K562 (cell line): ENCODE measurements at regions not wholly inside any gene's neighbourhood (a gene's known extent, or its start where the extent isn't known, plus 50 kb on each side); places are given as distances from the start of the nearest gene placed in this dataset.
A peak's percentile ranks its signal among the peaks of the same experiment; 100 is the strongest.

ENCODE experiments used
- ATAC-seq: fragments of 200-7000 bp; cut with Tn5 transposase; 3 replicates; pipeline ENCODE4 v1.9.1; 2020; ENCODE audit warnings: moderate library complexity
- BruUV-seq: library from RNA; stranded (reverse); fragments of 400-500 nt; replicated peaks from 2 replicates; lab custom pipeline; 2021; lab: Mats Ljungman, UMichigan
- CTCF ChIA-PET: fragments of 300-600 bp; formaldehyde crosslinking; extraction: SDS; loops from one replicate; lab custom pipeline; 2021; ENCODE audit warnings: low intra/inter-chr PET ratio; lab: Yijun Ruan, JAX
- POLR2A ChIA-PET: fragments of 300-600, 350-650 bp; sonication (Branson Sonifier 250); formaldehyde crosslinking; extraction: SDS; loops from one replicate; lab custom pipeline; 2021; ENCODE audit warnings: antibody characterized with exemption, inconsistent platforms; lab: Yijun Ruan, JAX
- DNase-seq, 4 experiments: peaks; one replicate each; pipeline versions ENCODE4 v3.0.0 to v3.0.0-alpha.2; 2011 to 2018; ENCODE audit warnings: low spot score in 3 of 4, mixed read lengths in 3 of 4; ENCODE audit errors: extremely low read depth in 1 of 4
- FAIRE-seq: peaks from 2 replicates; lab custom pipeline; 2011; peaks lifted over from hg19 to GRCh38; lab: Jason Lieb, UNC
- H2AFZ ChIP-seq: 2 replicates; pipeline ENCODE4 v1.6.0; 2011; ENCODE audit warnings: low read depth, low read length, control low read depth, inconsistent platforms
- H3K27ac ChIP-seq: fragments of 200-600 bp; 3 replicates; pipeline ENCODE4 v1.8.0; 2011; ENCODE audit warnings: low read depth, mild to moderate bottlenecking, control low read depth, inconsistent platforms, low read length, moderate library complexity, mixed read lengths; ENCODE audit errors: extremely low read depth
- H3K27me3 ChIP-seq, 2 experiments: fragments of 300-600 bp in 1 of 2; 2 replicates in 1 of 2; 3 replicates in 1 of 2; pipeline versions ENCODE4 v1.6.0 to v1.8.0; 2011; ENCODE audit warnings: inconsistent platforms in 2 of 2, low read length in 2 of 2, mild to moderate bottlenecking in 1 of 2, mixed read lengths in 1 of 2, moderate library complexity in 1 of 2; ENCODE audit not compliant: control insufficient read depth in 2 of 2, insufficient read depth in 2 of 2
- H3K36me3 ChIP-seq: fragments of 300-600 bp; 3 replicates; pipeline ENCODE4 v1.8.0; 2011; ENCODE audit warnings: mild to moderate bottlenecking, low read length, inconsistent platforms; ENCODE audit not compliant: control insufficient read depth, insufficient read depth
- H3K4me1 ChIP-seq, 2 experiments: fragments of 200-600 bp in 1 of 2; replicated peaks in 1 of 2; 2 replicates in 1 of 2; 3 replicates in 1 of 2; pipeline versions ENCODE4 v1.5.1 to v1.8.0; 2011; ENCODE audit warnings: inconsistent platforms in 2 of 2, low read length in 2 of 2, mild to moderate bottlenecking in 1 of 2, mixed read lengths in 1 of 2, moderate library complexity in 1 of 2; ENCODE audit not compliant: control insufficient read depth in 2 of 2, insufficient read depth in 2 of 2
- H3K4me2 ChIP-seq: 2 replicates; pipeline ENCODE4 v1.6.1; 2011; ENCODE audit warnings: low read length, control low read depth, inconsistent platforms, mixed read lengths; ENCODE audit not compliant: insufficient read depth
- H3K4me3 ChIP-seq: fragments of 200-600 bp; sonication (generic), shearing (Covaris generic); 2 replicates; pipeline ENCODE4 v1.5.1; 2016; ENCODE audit warnings: control low read depth, inconsistent platforms
- H3K79me2 ChIP-seq: fragments of 200-600 bp; 3 replicates; pipeline ENCODE4 v1.8.0; 2011; ENCODE audit warnings: low read length, inconsistent platforms; ENCODE audit not compliant: control insufficient read depth, insufficient read depth
- H3K9ac ChIP-seq, 2 experiments: 2 replicates each; pipeline versions ENCODE4 v1.6.0 to v1.6.1; 2011; ENCODE audit warnings: low read depth in 2 of 2, low read length in 2 of 2, control low read depth in 1 of 2, inconsistent platforms in 1 of 2, mild to moderate bottlenecking in 1 of 2, mixed read lengths in 1 of 2; ENCODE audit not compliant: insufficient read depth in 1 of 2
- H3K9me1 ChIP-seq: one replicate; pipeline ENCODE4 v1.6.0; 2011; ENCODE audit warnings: inconsistent platforms, mild to moderate bottlenecking, low read length, moderate library complexity; ENCODE audit not compliant: control insufficient read depth, insufficient read depth
- H3K9me3 ChIP-seq: replicated peaks from 2 replicates; pipeline ENCODE4 v1.5.1; 2011; ENCODE audit warnings: low read depth, low read length, inconsistent platforms; ENCODE audit not compliant: control insufficient read depth, insufficient read depth
- H4K20me1 ChIP-seq: replicated peaks from 2 replicates; pipeline ENCODE4 v1.6.1; 2011; ENCODE audit warnings: low read length, inconsistent platforms, mixed read lengths; ENCODE audit not compliant: control insufficient read depth, insufficient read depth
- MED1 ChIP-seq: sonication (generic); formaldehyde crosslinking; IDR thresholded peaks from 2 replicates; pipeline ENCODE4 v1.8.1; 2023; ENCODE audit warnings: missing genetic modification reagents, borderline replicate concordance
- NR2C2 ChIP-seq, 2 experiments: fragments of 200-800 bp in 1 of 2; sonication (Bioruptor generic) in 1 of 2; sonication (generic) in 1 of 2; formaldehyde crosslinking in 1 of 2; IDR thresholded peaks; 2 replicates each; pipeline versions ENCODE4 v1.6.1 to v1.8.0; 2016 to 2022; ENCODE audit warnings: mild to moderate bottlenecking in 1 of 2, missing compliant biosample characterization in 1 of 2, missing genetic modification characterization in 1 of 2, missing genetic modification reagents in 1 of 2
- SRSF7 ChIP-seq: fragments of 200-400 bp; formaldehyde crosslinking; optimal IDR thresholded peaks from 2 replicates; pipeline ENCODE3; 2017; ENCODE audit warnings: mild to moderate bottlenecking, low read depth, low read length
- ZNF143 ChIP-seq: sonication (generic); formaldehyde crosslinking; IDR thresholded peaks from 2 replicates; pipeline ENCODE4 v1.9.0; 2022; ENCODE audit warnings: mild to moderate bottlenecking, missing genetic modification reagents
- ZNF316 ChIP-seq: fragments of 450-650 bp; IDR thresholded peaks from 2 replicates; pipeline ENCODE4 v1.6.1; 2016
- WGBS: fragments of 100-300 bp; shearing (Covaris generic); methylation state at CpG from one replicate; pipeline ENCODE4 v1.1.6; 2016; ENCODE audit warnings: low coverage, mixed read lengths; ENCODE audit not compliant: insufficient coverage; ENCODE audit errors: missing lambda C conversion rate; 5-methylcytosine and 5-hydroxymethylcytosine counted together
- in situ Hi-C: fragments of 300-500 bp; cut with MboI; formaldehyde crosslinking; loops from 4 replicates; pipeline ENCODE4 v1.15.0; 2018; ENCODE audit warnings: inconsistent platforms, mixed read lengths
- intact Hi-C: fragments of 100-400 bp; cut with micrococcal nuclease; formaldehyde crosslinking; loops from 2 replicates; pipeline ENCODE4 v1.14.2; 2022
- TF ChIP-seq, protein P1 (sequence below): fragments of 250-450 bp; sonication (Bioruptor Pico); IDR thresholded peaks from 2 replicates; pipeline ENCODE4 v1.4.0; 2020; ENCODE audit warnings: mild to moderate bottlenecking, moderate library complexity, borderline replicate concordance
- TF ChIP-seq, protein P2 (sequence below): fragments of 450-650 bp; formaldehyde crosslinking; IDR thresholded peaks from 2 replicates; pipeline ENCODE4 v1.4.0; 2022; ENCODE audit warnings: mild to moderate bottlenecking, moderate library complexity
- TF ChIP-seq, protein P3 (sequence below): fragments of 250-450 bp; sonication (Bioruptor Pico); IDR thresholded peaks from 2 replicates; pipeline ENCODE4 v1.8.0; 2021; ENCODE audit warnings: moderate library complexity, mild to moderate bottlenecking, inconsistent platforms

DNA sequence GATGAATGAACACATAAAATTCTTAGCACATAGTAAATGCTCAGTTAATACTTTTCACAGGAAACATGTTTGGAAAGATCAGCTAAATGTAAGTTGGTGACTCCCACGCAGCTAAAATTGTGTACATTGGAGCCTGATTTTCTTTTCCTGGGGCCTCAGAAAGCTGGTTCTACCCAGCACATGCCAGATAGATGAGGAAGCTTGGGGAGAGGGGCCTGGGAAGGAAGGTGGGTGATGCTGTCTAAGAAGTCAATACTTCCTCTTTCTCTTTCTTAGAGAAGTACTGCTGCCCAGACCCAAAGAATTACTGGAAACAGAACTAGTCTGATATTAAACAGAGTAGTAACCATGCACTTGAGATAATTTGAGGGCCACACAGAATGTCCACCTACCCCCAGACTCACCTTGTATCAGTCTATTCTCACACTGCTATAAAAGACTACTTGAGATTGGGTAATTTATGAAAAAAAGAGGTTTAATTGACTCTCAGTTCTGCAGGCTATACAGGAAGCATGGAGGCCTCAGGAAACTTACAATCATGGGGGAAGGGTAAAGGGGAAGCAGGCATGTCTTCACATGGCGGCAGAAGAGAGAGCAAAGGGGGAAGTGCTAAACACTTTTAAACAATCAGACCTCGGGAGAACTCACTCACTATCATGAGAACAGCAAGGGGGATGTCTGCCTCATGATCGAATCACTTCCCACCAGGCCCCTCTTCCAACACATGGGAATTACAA lies 123.3 kb upstream of the MED13L start (continued):
- TF ChIP-seq, protein P1, sequence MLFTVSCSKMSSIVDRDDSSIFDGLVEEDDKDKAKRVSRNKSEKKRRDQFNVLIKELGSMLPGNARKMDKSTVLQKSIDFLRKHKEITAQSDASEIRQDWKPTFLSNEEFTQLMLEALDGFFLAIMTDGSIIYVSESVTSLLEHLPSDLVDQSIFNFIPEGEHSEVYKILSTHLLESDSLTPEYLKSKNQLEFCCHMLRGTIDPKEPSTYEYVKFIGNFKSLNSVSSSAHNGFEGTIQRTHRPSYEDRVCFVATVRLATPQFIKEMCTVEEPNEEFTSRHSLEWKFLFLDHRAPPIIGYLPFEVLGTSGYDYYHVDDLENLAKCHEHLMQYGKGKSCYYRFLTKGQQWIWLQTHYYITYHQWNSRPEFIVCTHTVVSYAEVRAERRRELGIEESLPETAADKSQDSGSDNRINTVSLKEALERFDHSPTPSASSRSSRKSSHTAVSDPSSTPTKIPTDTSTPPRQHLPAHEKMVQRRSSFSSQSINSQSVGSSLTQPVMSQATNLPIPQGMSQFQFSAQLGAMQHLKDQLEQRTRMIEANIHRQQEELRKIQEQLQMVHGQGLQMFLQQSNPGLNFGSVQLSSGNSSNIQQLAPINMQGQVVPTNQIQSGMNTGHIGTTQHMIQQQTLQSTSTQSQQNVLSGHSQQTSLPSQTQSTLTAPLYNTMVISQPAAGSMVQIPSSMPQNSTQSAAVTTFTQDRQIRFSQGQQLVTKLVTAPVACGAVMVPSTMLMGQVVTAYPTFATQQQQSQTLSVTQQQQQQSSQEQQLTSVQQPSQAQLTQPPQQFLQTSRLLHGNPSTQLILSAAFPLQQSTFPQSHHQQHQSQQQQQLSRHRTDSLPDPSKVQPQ (CRISPR knock-in tag), result no peak
- TF ChIP-seq NR2C2 (CRISPR knock-in tag; IDR thresholded peaks at IDR 0.05) (no peak), NR2C2 (tag; IDR thresholded peaks at IDR 0.05) (no peak), ZNF316 (peak; percentile 64)
- TF ChIP-seq, protein P2, sequence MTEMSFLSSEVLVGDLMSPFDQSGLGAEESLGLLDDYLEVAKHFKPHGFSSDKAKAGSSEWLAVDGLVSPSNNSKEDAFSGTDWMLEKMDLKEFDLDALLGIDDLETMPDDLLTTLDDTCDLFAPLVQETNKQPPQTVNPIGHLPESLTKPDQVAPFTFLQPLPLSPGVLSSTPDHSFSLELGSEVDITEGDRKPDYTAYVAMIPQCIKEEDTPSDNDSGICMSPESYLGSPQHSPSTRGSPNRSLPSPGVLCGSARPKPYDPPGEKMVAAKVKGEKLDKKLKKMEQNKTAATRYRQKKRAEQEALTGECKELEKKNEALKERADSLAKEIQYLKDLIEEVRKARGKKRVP (CRISPR knock-in tag), result no peak
- TF ChIP-seq, all 486 proteins: peak for 7

DNA sequence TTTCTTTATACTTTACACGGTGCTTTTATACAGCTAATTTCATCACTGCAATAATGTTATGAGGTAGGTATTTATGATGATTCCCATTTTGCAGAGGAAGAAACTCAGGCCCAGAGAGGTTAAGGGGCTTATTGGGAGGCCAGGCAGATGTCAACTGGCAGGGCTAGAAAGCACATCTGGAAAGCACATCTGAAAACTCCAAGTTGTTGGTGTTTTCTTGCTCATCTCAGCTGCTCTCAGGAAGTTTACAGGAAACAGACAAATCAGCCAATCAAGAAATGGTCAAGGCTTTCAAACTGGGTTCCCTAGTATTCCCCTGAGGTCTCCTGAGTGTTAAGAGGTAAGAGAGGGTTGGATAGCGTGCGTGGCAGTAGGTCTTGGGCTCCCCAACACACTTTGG lies 124.1 kb upstream of the MED13L start:
- BruUV-seq, result no TSS peak
- Histone ChIP-seq H3K9ac (no peak overlapping the region), H3K36me3 (no peaks in the 10 kb centered on the region), H3K27me3 (no peaks in the 10 kb centered on the region), H4K20me1 (no peaks in the 10 kb centered on the region), H3K79me2 (no peaks in the 10 kb centered on the region), H2AFZ (peak overlapping the region; percentile 86), H3K9me1 (no peaks in the 10 kb centered on the region), H3K4me3 (no peak overlapping the region), H3K9me3 (no peaks in the 10 kb centered on the region), H3K27ac (peak overlapping the region; percentile 34; the same call in 1 of the 3 replicates), H3K4me2 (no peak overlapping the region), H3K4me1 (peaks cover 0 to 7% of the 10 kb centered on the region in 2 experiments; a peak in 2 of 5 replicates)
- TF ChIP-seq MED1, result no peak
- no peak for TF ChIP-seq ZNF143
- TF ChIP-seq SRSF7, result no peak
- TF ChIP-seq, protein P3, sequence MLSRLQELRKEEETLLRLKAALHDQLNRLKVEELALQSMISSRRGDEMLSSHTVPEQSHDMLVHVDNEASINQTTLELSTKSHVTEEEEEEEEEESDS (CRISPR knock-in tag), result no peak
- intact Hi-C loops (no loop called here), in situ Hi-C loops (no loop called here)
- FAIRE-seq (no peak), ATAC-seq (no peak), DNase-seq (no peak)
- ChIA-PET POLR2A (interaction anchor here (0.9 kb wide), 1 partner anchor 9 kb away, joined by 4 read pairs; no protein-coding TSS in a partner anchor), CTCF (no interaction called here)
- 83% methylated on average over 3 of the region's 3 CpGs for WGBS
